ENCODE measurements at regions not wholly inside any gene's neighbourhood (a gene's known extent, or its start where the extent isn't known, plus 50 kb on each side); places are given as distances from the start of the nearest gene placed in this dataset.

- no peak for TF ChIP-seq RELB (IDR thresholded peaks at IDR 0.05; ENCODE audit: low read depth)
Measured at GRCh38 chr9:90379771-90380170, 262.9 kb downstream of the DIRAS2 start (continued).

DNA sequence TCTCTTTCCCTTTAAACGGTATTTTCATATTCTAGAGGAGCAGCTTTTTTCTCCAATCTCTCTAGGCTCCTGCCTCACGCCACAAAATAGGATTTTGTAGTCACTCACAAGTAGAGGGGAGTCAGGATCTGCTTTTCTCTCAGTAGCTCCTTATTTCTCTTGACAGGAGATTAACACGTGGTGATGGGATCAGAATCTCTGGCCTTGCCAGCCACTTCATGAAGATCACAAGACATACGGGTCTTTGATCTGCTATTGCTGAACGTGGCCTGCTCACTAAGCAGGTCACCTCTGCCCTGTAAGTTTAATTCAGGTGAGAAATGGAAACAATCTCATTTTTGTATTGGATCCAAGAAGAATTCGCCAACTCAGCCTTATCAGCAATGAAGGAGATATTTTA, 257.5 kb downstream of the DIRAS2 start:
- SMC1A ChIA-PET (ENCODE audit: uncharacterized antibody, unreplicated experiment) = interaction anchor here (0.8 kb wide), 1 partner anchor 715 kb away, joined by 3 read pairs; no protein-coding TSS in a partner anchor
- no peaks in the 10 kb centered on the region for H4K20me1 ChIP-seq (ENCODE audit: control insufficient read depth, insufficient read depth)
- H3K27me3 ChIP-seq (replicated peaks in 1 of 2; ENCODE audit: control insufficient read depth in 2 of 2, insufficient read depth in 2 of 2, low read length in 1 of 2) = no peaks in the 10 kb centered on the region
- no peaks in the 10 kb centered on the region for H3K4me1 ChIP-seq (ENCODE audit: control insufficient read depth, insufficient read depth, low read length)
- H3K27ac ChIP-seq (ENCODE audit: control insufficient read depth, insufficient read depth) = no peak overlapping the region
- no peak overlapping the region for H3K4me2 ChIP-seq (ENCODE audit: control insufficient read depth, insufficient read depth)
- DNase-seq (ENCODE audit: low read depth, low spot score) (no peak), FAIRE-seq (no peak), ATAC-seq (no peak)
- no peaks in the 10 kb centered on the region for H3K79me2 ChIP-seq (ENCODE audit: control insufficient read depth, insufficient read depth, low read length)
- no peaks in the 10 kb centered on the region for H3K36me3 ChIP-seq (ENCODE audit: control insufficient read depth in 2 of 2, insufficient read depth in 2 of 2, low read length in 1 of 2)
- RAD21 ChIA-PET (ENCODE audit: unreplicated experiment) = no interaction called here
- in situ Hi-C loops (cut with MboI) (no loop called here), intact Hi-C loops (cut with micrococcal nuclease; ENCODE audit: unreplicated experiment) (no loop called here)
- WGBS (ENCODE audit: insufficient coverage, insufficient replicate concordance, low lambda C conversion rate, missing lambda C conversion rate) = 13% methylated on average over 6 of the region's 6 CpGs
- BruUV-seq (replicated peaks) = no TSS peak
- no peak overlapping the region for H2AFZ ChIP-seq (ENCODE audit: control insufficient read depth, low read depth, low read length)
- POLR2A ChIA-PET = no interaction called here
- no peak overlapping the region for H3K9ac ChIP-seq (ENCODE audit: control insufficient read depth, insufficient read depth, low read length)
- H3K4me3 ChIP-seq = no peak overlapping the region
- no peaks in the 10 kb centered on the region for H3K9me3 ChIP-seq (replicated peaks; ENCODE audit: control insufficient read depth, insufficient read depth, low read length)
- CTCF ChIA-PET = no interaction called here
- no peak for TF ChIP-seq CHD1 (IDR thresholded peaks at IDR 0.05; ENCODE audit: low read depth, low read length)
- TF ChIP-seq MYB (IDR thresholded peaks at IDR 0.05; ENCODE audit: borderline replicate concordance, low read depth, low read length) = no peak
- no peak for TF ChIP-seq RUNX3 (IDR thresholded peaks at IDR 0.05; ENCODE audit: low read length)
- no peak for TF ChIP-seq ZNF274 (IDR thresholded peaks at IDR 0.05; ENCODE audit: insufficient read depth, insufficient read length)
- no peak for TF ChIP-seq ZZZ3 (IDR thresholded peaks at IDR 0.05; ENCODE audit: control insufficient read depth, insufficient read length, low read depth)
- TF ChIP-seq IRF3 (IDR thresholded peaks at IDR 0.05) = no peak
- TF ChIP-seq RCOR1 (conservative IDR thresholded peaks at IDR 0.05; ENCODE audit: low read depth, low read length) = no peak
- TF ChIP-seq, protein P1, sequence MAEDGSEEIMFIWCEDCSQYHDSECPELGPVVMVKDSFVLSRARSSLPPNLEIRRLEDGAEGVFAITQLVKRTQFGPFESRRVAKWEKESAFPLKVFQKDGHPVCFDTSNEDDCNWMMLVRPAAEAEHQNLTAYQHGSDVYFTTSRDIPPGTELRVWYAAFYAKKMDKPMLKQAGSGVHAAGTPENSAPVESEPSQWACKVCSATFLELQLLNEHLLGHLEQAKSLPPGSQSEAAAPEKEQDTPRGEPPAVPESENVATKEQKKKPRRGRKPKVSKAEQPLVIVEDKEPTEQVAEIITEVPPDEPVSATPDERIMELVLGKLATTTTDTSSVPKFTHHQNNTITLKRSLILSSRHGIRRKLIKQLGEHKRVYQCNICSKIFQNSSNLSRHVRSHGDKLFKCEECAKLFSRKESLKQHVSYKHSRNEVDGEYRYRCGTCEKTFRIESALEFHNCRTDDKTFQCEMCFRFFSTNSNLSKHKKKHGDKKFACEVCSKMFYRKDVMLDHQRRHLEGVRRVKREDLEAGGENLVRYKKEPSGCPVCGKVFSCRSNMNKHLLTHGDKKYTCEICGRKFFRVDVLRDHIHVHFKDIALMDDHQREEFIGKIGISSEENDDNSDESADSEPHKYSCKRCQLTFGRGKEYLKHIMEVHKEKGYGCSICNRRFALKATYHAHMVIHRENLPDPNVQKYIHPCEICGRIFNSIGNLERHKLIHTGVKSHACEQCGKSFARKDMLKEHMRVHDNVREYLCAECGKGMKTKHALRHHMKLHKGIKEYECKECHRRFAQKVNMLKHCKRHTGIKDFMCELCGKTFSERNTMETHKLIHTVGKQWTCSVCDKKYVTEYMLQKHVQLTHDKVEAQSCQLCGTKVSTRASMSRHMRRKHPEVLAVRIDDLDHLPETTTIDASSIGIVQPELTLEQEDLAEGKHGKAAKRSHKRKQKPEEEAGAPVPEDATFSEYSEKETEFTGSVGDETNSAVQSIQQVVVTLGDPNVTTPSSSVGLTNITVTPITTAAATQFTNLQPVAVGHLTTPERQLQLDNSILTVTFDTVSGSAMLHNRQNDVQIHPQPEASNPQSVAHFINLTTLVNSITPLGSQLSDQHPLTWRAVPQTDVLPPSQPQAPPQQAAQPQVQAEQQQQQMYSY (CRISPR knock-in tag; IDR thresholded peaks at IDR 0.05) = no peak
- no peak for TF ChIP-seq HDGF (IDR thresholded peaks at IDR 0.05)
- TF ChIP-seq STAT1 (conservative IDR thresholded peaks at IDR 0.05) = no peak
- TF ChIP-seq POU2F2 (IDR thresholded peaks at IDR 0.05; ENCODE audit: borderline replicate concordance, low read depth, low read length) = no peak
- TF ChIP-seq, protein P2, sequence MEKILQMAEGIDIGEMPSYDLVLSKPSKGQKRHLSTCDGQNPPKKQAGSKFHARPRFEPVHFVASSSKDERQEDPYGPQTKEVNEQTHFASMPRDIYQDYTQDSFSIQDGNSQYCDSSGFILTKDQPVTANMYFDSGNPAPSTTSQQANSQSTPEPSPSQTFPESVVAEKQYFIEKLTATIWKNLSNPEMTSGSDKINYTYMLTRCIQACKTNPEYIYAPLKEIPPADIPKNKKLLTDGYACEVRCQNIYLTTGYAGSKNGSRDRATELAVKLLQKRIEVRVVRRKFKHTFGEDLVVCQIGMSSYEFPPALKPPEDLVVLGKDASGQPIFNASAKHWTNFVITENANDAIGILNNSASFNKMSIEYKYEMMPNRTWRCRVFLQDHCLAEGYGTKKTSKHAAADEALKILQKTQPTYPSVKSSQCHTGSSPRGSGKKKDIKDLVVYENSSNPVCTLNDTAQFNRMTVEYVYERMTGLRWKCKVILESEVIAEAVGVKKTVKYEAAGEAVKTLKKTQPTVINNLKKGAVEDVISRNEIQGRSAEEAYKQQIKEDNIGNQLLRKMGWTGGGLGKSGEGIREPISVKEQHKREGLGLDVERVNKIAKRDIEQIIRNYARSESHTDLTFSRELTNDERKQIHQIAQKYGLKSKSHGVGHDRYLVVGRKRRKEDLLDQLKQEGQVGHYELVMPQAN (conservative IDR thresholded peaks at IDR 0.05) = no peak
- TF ChIP-seq SMARCA5 (IDR thresholded peaks at IDR 0.05) = no peak
